K562 (cell line): ENCODE measurements at regions not wholly inside any gene's neighbourhood (a gene's known extent, or its start where the extent isn't known, plus 50 kb on each side); places are given as distances from the start of the nearest gene placed in this dataset.

Experiments
- ATAC-seq: fragments of 200-7000 bp; cut with Tn5 transposase; 3 replicates; pipeline ENCODE4 v1.9.1; 2020; ENCODE audit warnings: moderate library complexity
- BruUV-seq: library from RNA; stranded (reverse); fragments of 400-500 nt; replicated peaks from 2 replicates; lab custom pipeline; 2021; lab: Mats Ljungman, UMichigan
- CTCF ChIA-PET: fragments of 300-600 bp; formaldehyde crosslinking; extraction: SDS; loops from one replicate; lab custom pipeline; 2021; ENCODE audit warnings: low intra/inter-chr PET ratio; lab: Yijun Ruan, JAX
- POLR2A ChIA-PET: fragments of 300-600, 350-650 bp; sonication (Branson Sonifier 250); formaldehyde crosslinking; extraction: SDS; loops from one replicate; lab custom pipeline; 2021; ENCODE audit warnings: antibody characterized with exemption, inconsistent platforms; lab: Yijun Ruan, JAX
- DNase-seq, 4 experiments: peaks; one replicate each; pipeline versions ENCODE4 v3.0.0 to v3.0.0-alpha.2; 2011 to 2018; ENCODE audit warnings: low spot score in 3 of 4, mixed read lengths in 3 of 4; ENCODE audit errors: extremely low read depth in 1 of 4
- FAIRE-seq: peaks from 2 replicates; lab custom pipeline; 2011; peaks lifted over from hg19 to GRCh38; lab: Jason Lieb, UNC
- H2AFZ ChIP-seq: 2 replicates; pipeline ENCODE4 v1.6.0; 2011; ENCODE audit warnings: low read depth, low read length, control low read depth, inconsistent platforms
- H3K27ac ChIP-seq: fragments of 200-600 bp; 3 replicates; pipeline ENCODE4 v1.8.0; 2011; ENCODE audit warnings: low read depth, mild to moderate bottlenecking, control low read depth, inconsistent platforms, low read length, moderate library complexity, mixed read lengths; ENCODE audit errors: extremely low read depth
- H3K27me3 ChIP-seq, 2 experiments: fragments of 300-600 bp in 1 of 2; 2 replicates in 1 of 2; 3 replicates in 1 of 2; pipeline versions ENCODE4 v1.6.0 to v1.8.0; 2011; ENCODE audit warnings: inconsistent platforms in 2 of 2, low read length in 2 of 2, mild to moderate bottlenecking in 1 of 2, mixed read lengths in 1 of 2, moderate library complexity in 1 of 2; ENCODE audit not compliant: control insufficient read depth in 2 of 2, insufficient read depth in 2 of 2
- H3K36me3 ChIP-seq: fragments of 300-600 bp; 3 replicates; pipeline ENCODE4 v1.8.0; 2011; ENCODE audit warnings: mild to moderate bottlenecking, low read length, inconsistent platforms; ENCODE audit not compliant: control insufficient read depth, insufficient read depth
- H3K4me1 ChIP-seq, 2 experiments: fragments of 200-600 bp in 1 of 2; replicated peaks in 1 of 2; 2 replicates in 1 of 2; 3 replicates in 1 of 2; pipeline versions ENCODE4 v1.5.1 to v1.8.0; 2011; ENCODE audit warnings: inconsistent platforms in 2 of 2, low read length in 2 of 2, mild to moderate bottlenecking in 1 of 2, mixed read lengths in 1 of 2, moderate library complexity in 1 of 2; ENCODE audit not compliant: control insufficient read depth in 2 of 2, insufficient read depth in 2 of 2
- H3K4me2 ChIP-seq: 2 replicates; pipeline ENCODE4 v1.6.1; 2011; ENCODE audit warnings: low read length, control low read depth, inconsistent platforms, mixed read lengths; ENCODE audit not compliant: insufficient read depth
- H3K4me3 ChIP-seq: fragments of 200-600 bp; sonication (generic), shearing (Covaris generic); 2 replicates; pipeline ENCODE4 v1.5.1; 2016; ENCODE audit warnings: control low read depth, inconsistent platforms
- H3K79me2 ChIP-seq: fragments of 200-600 bp; 3 replicates; pipeline ENCODE4 v1.8.0; 2011; ENCODE audit warnings: low read length, inconsistent platforms; ENCODE audit not compliant: control insufficient read depth, insufficient read depth
- H3K9ac ChIP-seq, 2 experiments: 2 replicates each; pipeline versions ENCODE4 v1.6.0 to v1.6.1; 2011; ENCODE audit warnings: low read depth in 2 of 2, low read length in 2 of 2, control low read depth in 1 of 2, inconsistent platforms in 1 of 2, mild to moderate bottlenecking in 1 of 2, mixed read lengths in 1 of 2; ENCODE audit not compliant: insufficient read depth in 1 of 2
- H3K9me1 ChIP-seq: one replicate; pipeline ENCODE4 v1.6.0; 2011; ENCODE audit warnings: inconsistent platforms, mild to moderate bottlenecking, low read length, moderate library complexity; ENCODE audit not compliant: control insufficient read depth, insufficient read depth
- H3K9me3 ChIP-seq: replicated peaks from 2 replicates; pipeline ENCODE4 v1.5.1; 2011; ENCODE audit warnings: low read depth, low read length, inconsistent platforms; ENCODE audit not compliant: control insufficient read depth, insufficient read depth
- H4K20me1 ChIP-seq: replicated peaks from 2 replicates; pipeline ENCODE4 v1.6.1; 2011; ENCODE audit warnings: low read length, inconsistent platforms, mixed read lengths; ENCODE audit not compliant: control insufficient read depth, insufficient read depth
- ATF7 ChIP-seq: fragments of 450-650 bp; IDR thresholded peaks from 2 replicates; pipeline ENCODE4 v1.7.1; 2014; ENCODE audit warnings: mild to moderate bottlenecking, moderate library complexity
- C11orf30 ChIP-seq: fragments of 450-650 bp; IDR thresholded peaks from 2 replicates; pipeline ENCODE4 v1.6.1; 2016; ENCODE audit warnings: low read depth, mild to moderate bottlenecking
- COPS2 ChIP-seq: fragments of 450-650 bp; conservative IDR thresholded peaks from 2 replicates; pipeline ENCODE4 v1.6.1; 2016; ENCODE audit warnings: mild to moderate bottlenecking, moderate library complexity
- DEAF1 ChIP-seq: fragments of 450-650 bp; formaldehyde crosslinking; IDR thresholded peaks from 2 replicates; pipeline ENCODE4 v1.4.0; 2020; ENCODE audit warnings: mild to moderate bottlenecking, moderate library complexity
- ELF1 ChIP-seq: fragments of 200-800 bp; sonication (Bioruptor generic); IDR thresholded peaks from 2 replicates; pipeline ENCODE4 v1.6.1; 2016; ENCODE audit warnings: missing genetic modification characterization, missing compliant biosample characterization
- HES1 ChIP-seq: fragments of 450-650 bp; IDR thresholded peaks from 2 replicates; pipeline ENCODE4 v1.6.1; 2016; ENCODE audit warnings: low read depth, mild to moderate bottlenecking, moderate library complexity
- IRF2 ChIP-seq: sonication (generic); formaldehyde crosslinking; IDR thresholded peaks from 2 replicates; pipeline ENCODE4 v1.8.1; 2022; ENCODE audit warnings: mild to moderate bottlenecking, missing genetic modification reagents
- L3MBTL2 ChIP-seq: fragments of 450-650 bp; IDR thresholded peaks from 2 replicates; pipeline ENCODE4 v1.6.1; 2016; ENCODE audit warnings: mild to moderate bottlenecking, moderate library complexity
- NBN ChIP-seq: fragments of 450-650 bp; IDR thresholded peaks from 2 replicates; pipeline ENCODE4 v1.6.1; 2016; ENCODE audit warnings: low read depth, mild to moderate bottlenecking
- NR3C1 ChIP-seq: sonication (generic); formaldehyde crosslinking; IDR thresholded peaks from 2 replicates; pipeline ENCODE4 v1.8.1; 2022; ENCODE audit warnings: missing genetic modification reagents
- POLR3A ChIP-seq: IDR thresholded peaks from 2 replicates; pipeline ENCODE4 v1.6.1; 2011; ENCODE audit warnings: borderline replicate concordance, mild to moderate bottlenecking, moderate library complexity; ENCODE audit not compliant: insufficient read length, insufficient read depth; ENCODE audit errors: extremely low read depth
- RFX5 ChIP-seq: IDR thresholded peaks from 2 replicates; pipeline ENCODE4 v1.6.1; 2011; ENCODE audit warnings: low read depth, mild to moderate bottlenecking, improper control_type of control experiment, low read length
- SMAD4 ChIP-seq: fragments of 250-450 bp; sonication (Bioruptor Pico); conservative IDR thresholded peaks from 2 replicates; pipeline ENCODE4 v1.8.0; 2021; ENCODE audit warnings: inconsistent platforms, mild to moderate bottlenecking, moderate library complexity
- THRA ChIP-seq: fragments of 450-650 bp; IDR thresholded peaks from 2 replicates; pipeline ENCODE4 v1.6.1; 2017; ENCODE audit warnings: mild to moderate bottlenecking, moderate library complexity
- U2AF2 ChIP-seq: fragments of 200-400 bp; formaldehyde crosslinking; optimal IDR thresholded peaks from 2 replicates; pipeline ENCODE3; 2017; ENCODE audit warnings: low read depth, mild to moderate bottlenecking, low read length
- ZBTB34 ChIP-seq: fragments of 250-450 bp; sonication (Bioruptor Pico); IDR thresholded peaks from 2 replicates; pipeline ENCODE4 v1.8.0; 2021; ENCODE audit warnings: mild to moderate bottlenecking, moderate library complexity
- ZFPM2 ChIP-seq: fragments of 250-450 bp; sonication (Bioruptor Pico); IDR thresholded peaks from 2 replicates; pipeline ENCODE4 v1.5.1; 2022; ENCODE audit warnings: mild to moderate bottlenecking
- ZNF134 ChIP-seq: fragments of 250-450 bp; sonication (Bioruptor Pico); conservative IDR thresholded peaks from 2 replicates; pipeline ENCODE4 v1.4.0; 2020
- ZNF140 ChIP-seq: fragments of 250-450 bp; sonication (Bioruptor Pico); IDR thresholded peaks from 2 replicates; pipeline ENCODE4 v1.8.0; 2021; ENCODE audit warnings: moderate library complexity, mild to moderate bottlenecking, inconsistent platforms
- ZSCAN29 ChIP-seq: fragments of 450-650 bp; IDR thresholded peaks from 2 replicates; pipeline ENCODE4 v1.6.1; 2017
- ZZZ3 ChIP-seq: fragments of 450-650 bp; IDR thresholded peaks from 2 replicates; pipeline ENCODE4 v1.6.1; 2016; ENCODE audit warnings: antibody characterized with exemption, mild to moderate bottlenecking, moderate library complexity
- in situ Hi-C: fragments of 300-500 bp; cut with MboI; formaldehyde crosslinking; loops from 4 replicates; pipeline ENCODE4 v1.15.0; 2018; ENCODE audit warnings: inconsistent platforms, mixed read lengths
- intact Hi-C: fragments of 100-400 bp; cut with micrococcal nuclease; formaldehyde crosslinking; loops from 2 replicates; pipeline ENCODE4 v1.14.2; 2022

- TF ChIP-seq ZBTB34 (CRISPR knock-in tag) (no peak), NR3C1 (CRISPR knock-in tag) (no peak), ZNF134 (CRISPR knock-in tag) (no peak)
These were observed 445.7 kb downstream of the AMY1C start (continued) for GRCh38 chr1:104195395-104195794.

- in situ Hi-C loops, result no loop called here
- H4K20me1 ChIP-seq, result no peaks in the 10 kb centered on the region
- no peak for TF ChIP-seq U2AF2
- no peak for TF ChIP-seq ATF7
- no peak for TF ChIP-seq L3MBTL2
- TF ChIP-seq IRF2 (CRISPR knock-in tag), result no peak
- no peak for TF ChIP-seq RFX5
- no peak for TF ChIP-seq SMAD4
- TF ChIP-seq POLR3A, result no peak
- TF ChIP-seq C11orf30, result no peak
- TF ChIP-seq NBN, result no peak
- no peak for TF ChIP-seq ZNF140 (CRISPR knock-in tag)
- TF ChIP-seq ZSCAN29, result no peak
- TF ChIP-seq THRA, result no peak
- TF ChIP-seq DEAF1 (CRISPR knock-in tag), result no peak
- TF ChIP-seq ZZZ3, result no peak
- no peak for TF ChIP-seq ELF1 (tag)
- no peak for TF ChIP-seq HES1
- TF ChIP-seq COPS2, result no peak
- TF ChIP-seq ZFPM2 (CRISPR knock-in tag), result no peak
- no peaks in the 10 kb centered on the region for H3K27me3 ChIP-seq
- no peaks in the 10 kb centered on the region for H3K9me1 ChIP-seq
- no peak overlapping the region for H3K27ac ChIP-seq
- no peak overlapping the region for H3K4me3 ChIP-seq
- no peaks in the 10 kb centered on the region for H3K36me3 ChIP-seq
- ATAC-seq (no peak), FAIRE-seq (no peak), DNase-seq (no peak)
- intact Hi-C loops, result no loop called here
- H3K4me1 ChIP-seq, result no peaks in the 10 kb centered on the region
- H3K4me2 ChIP-seq, result no peak overlapping the region
- BruUV-seq, result no TSS peak
- POLR2A ChIA-PET, result no interaction called here
- no peaks in the 10 kb centered on the region for H3K9me3 ChIP-seq
- CTCF ChIA-PET, result no interaction called here
- H3K79me2 ChIP-seq, result no peaks in the 10 kb centered on the region
- H3K9ac ChIP-seq, result no peak overlapping the region
- H2AFZ ChIP-seq, result no peak overlapping the region
These were observed 446.4 kb downstream of the AMY1C start for GRCh38 chr1:104196136-104196535.
